ENCODE measurements at regions not wholly inside any gene's neighbourhood (a gene's known extent, or its start where the extent isn't known, plus 50 kb on each side); places are given as distances from the start of the nearest gene placed in this dataset.

DNA sequence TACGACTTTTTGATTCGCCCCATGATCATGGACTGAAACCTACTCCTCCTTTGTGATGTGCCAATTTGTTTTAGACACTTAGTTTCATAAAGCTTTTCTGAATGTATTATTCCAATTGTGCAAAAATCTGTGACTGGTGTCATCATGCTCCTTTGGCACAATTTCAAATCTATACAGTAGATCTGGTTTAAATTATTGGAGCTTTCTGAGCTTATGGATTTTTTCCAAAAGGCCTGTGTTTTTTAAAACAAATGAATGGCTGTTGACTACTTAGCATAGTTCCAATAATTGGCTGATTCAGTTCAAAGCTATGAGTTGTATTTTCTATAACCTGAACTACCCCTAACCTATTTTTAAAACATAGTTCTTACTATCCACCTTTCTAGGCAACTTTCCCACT, 282.7 kb downstream of the CNTN3 start:
- no peak for DNase-seq
- intact Hi-C loops (cut with DNase I; ENCODE audit: low total_unique reads), result no loop called here
- H3K36me3 ChIP-seq, result no peaks in the 10 kb centered on the region
- TF ChIP-seq POLR2A (IDR thresholded peaks at IDR 0.05) (no peak), EP300 (IDR thresholded peaks at IDR 0.05) (no peak), POLR2AphosphoS5 (IDR thresholded peaks at IDR 0.05) (no peak), CTCF (IDR thresholded peaks at IDR 0.05) (no peak)
- 88 to 95% (median 92%) methylated on average over 2 of the region's 2 CpGs for WGBS, 5 donors
- H3K4me3 ChIP-seq, result no peak overlapping the region
- H3K27ac ChIP-seq, result no peak overlapping the region
- no peaks in the 10 kb centered on the region for H3K27me3 ChIP-seq
- no peaks in the 10 kb centered on the region for H3K9me3 ChIP-seq
- H3K4me1 ChIP-seq, result no peaks in the 10 kb centered on the region

- Histone ChIP-seq H3K36me3 (no peaks in the 10 kb centered on the region), H3K4me1 (no peaks in the 10 kb centered on the region), H3K27ac (no peak overlapping the region), H3K4me3 (no peak overlapping the region), H3K27me3 (no peaks in the 10 kb centered on the region), H3K9me3 (no peaks in the 10 kb centered on the region)
- DNase-seq, result no peak
- TF ChIP-seq CTCF (IDR thresholded peaks at IDR 0.05), result no peak
- TF ChIP-seq POLR2A (IDR thresholded peaks at IDR 0.05), result no peak
- no peak for TF ChIP-seq POLR2AphosphoS5 (IDR thresholded peaks at IDR 0.05)
- no peak for TF ChIP-seq EP300 (IDR thresholded peaks at IDR 0.05)
- intact Hi-C loops (cut with DNase I; ENCODE audit: low total_unique reads), result no loop called here
Observed at GRCh38 chr3:74329096-74329495, 285.4 kb downstream of the CNTN3 start.

DNA sequence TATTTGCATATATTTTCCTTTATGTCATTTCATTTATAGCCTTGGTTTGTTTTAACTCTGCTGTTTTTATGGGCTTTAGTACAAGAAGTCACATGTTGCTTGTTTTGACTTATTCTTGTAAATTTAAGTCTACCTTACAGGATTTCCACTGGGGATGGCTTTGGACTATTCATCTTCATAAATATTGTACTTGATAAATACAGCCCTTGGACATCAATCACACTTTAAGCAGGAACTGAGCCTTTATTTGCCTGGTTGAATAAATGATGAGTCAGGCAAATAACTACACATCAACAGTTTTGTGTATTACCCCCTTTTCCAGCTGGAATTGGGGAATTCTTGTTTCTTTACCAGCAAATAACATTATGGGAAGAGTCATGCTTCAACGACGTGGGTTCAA, 286.0 kb downstream of the CNTN3 start:
- WGBS, 5 donors, result 83 to 96% (median 88%) methylated on average over 2 of the region's 2 CpGs
- H3K4me1 ChIP-seq, result no peaks in the 10 kb centered on the region
- no peak overlapping the region for H3K4me3 ChIP-seq
- no peaks in the 10 kb centered on the region for H3K36me3 ChIP-seq
- no peaks in the 10 kb centered on the region for H3K9me3 ChIP-seq
- DNase-seq, result no peak
- intact Hi-C loops (cut with DNase I; ENCODE audit: low total_unique reads), result no loop called here
- H3K27me3 ChIP-seq, result no peaks in the 10 kb centered on the region
- H3K27ac ChIP-seq, result no peak overlapping the region
- no peak for TF ChIP-seq EP300 (IDR thresholded peaks at IDR 0.05)
- no peak for TF ChIP-seq CTCF (IDR thresholded peaks at IDR 0.05)
- TF ChIP-seq POLR2AphosphoS5 (IDR thresholded peaks at IDR 0.05), result no peak
- no peak for TF ChIP-seq POLR2A (IDR thresholded peaks at IDR 0.05)

DNA sequence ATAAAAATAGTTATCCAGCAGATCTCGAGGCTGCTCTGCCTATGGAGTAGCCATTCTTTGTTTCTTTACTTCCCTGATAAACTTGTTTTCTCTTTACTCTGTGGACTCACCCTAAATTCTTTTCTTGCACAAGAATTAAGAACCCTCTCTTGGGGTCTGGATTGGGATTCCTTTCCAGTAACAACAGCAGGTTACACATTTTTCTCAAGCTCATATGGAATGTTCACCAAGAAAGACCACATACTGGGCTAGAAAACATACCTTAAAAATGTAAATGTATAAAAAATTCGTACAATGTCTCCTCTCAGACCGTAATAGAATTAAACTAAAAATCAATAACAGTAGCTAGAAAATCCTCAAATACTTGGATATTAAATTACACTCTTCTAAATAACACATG, 299.2 kb downstream of the CNTN3 start:
- 72 to 89% (median 81%) methylated on average over 3 of the region's 3 CpGs for WGBS, 5 donors
- Histone ChIP-seq H3K9me3 (peaks cover 0 to 9% (median 2%) of the 10 kb centered on the region in 4 donors), H3K27ac (no peak overlapping the region), H3K36me3 (no peaks in the 10 kb centered on the region), H3K4me1 (no peaks in the 10 kb centered on the region), H3K4me3 (no peak overlapping the region), H3K27me3 (no peaks in the 10 kb centered on the region)
- intact Hi-C loops (cut with DNase I; ENCODE audit: low total_unique reads), result no loop called here
- TF ChIP-seq POLR2A (IDR thresholded peaks at IDR 0.05), result no peak
- TF ChIP-seq EP300 (IDR thresholded peaks at IDR 0.05), result no peak
- TF ChIP-seq CTCF (IDR thresholded peaks at IDR 0.05), result no peak
- TF ChIP-seq POLR2AphosphoS5 (IDR thresholded peaks at IDR 0.05), result no peak
- no peak for DNase-seq

Measured in stomach (tissue), 8 donors.